CD14-positive monocyte (primary cell): ENCODE measurements at regions not wholly inside any gene's neighbourhood (a gene's known extent, or its start where the extent isn't known, plus 50 kb on each side); places are given as distances from the start of the nearest gene placed in this dataset.

Experiments used
- DNase-seq, 3 donors: peaks; one replicate each; pipeline ENCODE4 v3.0.0-alpha.2; 2011 to 2022
- H2AFZ ChIP-seq: 2 replicates; pipeline ENCODE4 v1.6.0; 2012; ENCODE audit warnings: mild to moderate bottlenecking, low read depth, low read length, inconsistent platforms; ENCODE audit not compliant: insufficient read depth, poor library complexity, severe bottlenecking
- H3K27ac ChIP-seq, 2 donors: 1 replicate in 1 of 2; 2 replicates in 1 of 2; pipeline ENCODE4 v1.5.1; 2012 to 2013; ENCODE audit warnings: low read length in 2 of 2, control low read depth in 1 of 2, inconsistent platforms in 1 of 2, low read depth in 1 of 2, mild to moderate bottlenecking in 1 of 2
- H3K27me3 ChIP-seq, 2 donors: one replicate each; pipeline versions ENCODE4 v1.6.0 to v1.6.1; 2011 to 2013; ENCODE audit warnings: low read length in 2 of 2; ENCODE audit not compliant: control insufficient read depth in 2 of 2, insufficient read depth in 2 of 2
- H3K36me3 ChIP-seq, 2 donors: replicated peaks in 1 of 2; 1 replicate in 1 of 2; 2 replicates in 1 of 2; pipeline versions ENCODE4 v1.5.1 to v1.6.1; 2012 to 2013; ENCODE audit warnings: low read length in 2 of 2, control low read depth in 1 of 2, inconsistent platforms in 1 of 2, mild to moderate bottlenecking in 1 of 2; ENCODE audit not compliant: insufficient read depth in 2 of 2, control insufficient read depth in 1 of 2
- H3K4me1 ChIP-seq, 2 donors: 1 replicate in 1 of 2; 2 replicates in 1 of 2; pipeline versions ENCODE4 v1.5.1 to v1.6.1; 2012 to 2013; ENCODE audit warnings: low read length in 2 of 2, control low read depth in 1 of 2, inconsistent platforms in 1 of 2, mild to moderate bottlenecking in 1 of 2, moderate library complexity in 1 of 2; ENCODE audit not compliant: insufficient read depth in 2 of 2, control insufficient read depth in 1 of 2
- H3K4me2 ChIP-seq: replicated peaks from 2 replicates; pipeline ENCODE3; 2012; ENCODE audit warnings: low read length, moderate library complexity, mild to moderate bottlenecking; ENCODE audit not compliant: poor library complexity, severe bottlenecking; ENCODE audit errors: extremely low read depth
- H3K4me3 ChIP-seq, 3 experiments: fragments of 200-600 bp in 1 of 3; sonication (generic) in 1 of 3; replicated peaks in 1 of 3; 1 replicate in 2 of 3; 2 replicates in 1 of 3; pipeline ENCODE4 v1.5.1; 2011 to 2013; ENCODE audit warnings: low read length in 3 of 3, mild to moderate bottlenecking in 3 of 3, control low read depth in 2 of 3, low read depth in 2 of 3, inconsistent platforms in 1 of 3, moderate library complexity in 1 of 3
- H3K79me2 ChIP-seq: 2 replicates; pipeline ENCODE4 v1.6.0; 2012; ENCODE audit warnings: mild to moderate bottlenecking, control low read depth, inconsistent platforms, low read length, moderate library complexity; ENCODE audit not compliant: insufficient read depth
- H3K9ac ChIP-seq: 2 replicates; pipeline ENCODE4 v1.6.0; 2017; ENCODE audit warnings: low read length, mild to moderate bottlenecking; ENCODE audit not compliant: insufficient read depth, poor library complexity, severe bottlenecking
- H3K9me3 ChIP-seq, 2 donors: replicated peaks in 1 of 2; 1 replicate in 1 of 2; 2 replicates in 1 of 2; pipeline versions ENCODE4 v1.5.1 to v1.6.1; 2012 to 2013; ENCODE audit warnings: low read length in 2 of 2, control low read depth in 1 of 2; ENCODE audit not compliant: control insufficient read depth in 1 of 2, insufficient read depth in 1 of 2
- H4K20me1 ChIP-seq: 2 replicates; pipeline ENCODE4 v1.6.0; 2012; ENCODE audit warnings: mild to moderate bottlenecking, low read length, control low read depth, moderate library complexity; ENCODE audit not compliant: insufficient read depth
- H3K27ac Mint-ChIP-seq, 7 donors: one replicate each; pipeline ENCODE4 v1.8.0; 2020; ENCODE audit warnings: mild to moderate bottlenecking in 7 of 7, mixed read lengths in 7 of 7, moderate library complexity in 6 of 7, inconsistent platforms in 2 of 7
- H3K27me3 Mint-ChIP-seq, 3 donors: one replicate each; pipeline ENCODE4 v1.8.0; 2021 to 2022; ENCODE audit warnings: low read depth in 3 of 3, mild to moderate bottlenecking in 3 of 3, mixed read lengths in 3 of 3, moderate library complexity in 3 of 3, inconsistent platforms in 1 of 3
- H3K36me3 Mint-ChIP-seq, 2 donors: one replicate each; pipeline ENCODE4 v1.8.0; 2020; ENCODE audit warnings: mixed read lengths in 2 of 2, inconsistent platforms in 1 of 2, mild to moderate bottlenecking in 1 of 2
- H3K4me1 Mint-ChIP-seq: one replicate; pipeline ENCODE4 v1.8.0; 2020; ENCODE audit warnings: mild to moderate bottlenecking, mixed read lengths
- H3K4me3 Mint-ChIP-seq, 2 donors: one replicate each; pipeline ENCODE4 v1.8.0; 2020; ENCODE audit warnings: mild to moderate bottlenecking in 2 of 2, mixed read lengths in 2 of 2, moderate library complexity in 1 of 2
- H3K9me3 Mint-ChIP-seq, 7 donors: one replicate each; pipeline ENCODE4 v1.8.0; 2020 to 2022; ENCODE audit warnings: mixed read lengths in 7 of 7, mild to moderate bottlenecking in 6 of 7, moderate library complexity in 6 of 7, inconsistent platforms in 2 of 7
- CTCF ChIP-seq: fragments of 200-600 bp; IDR thresholded peaks from one replicate; pipeline ENCODE4 v1.8.0; 2022; ENCODE audit warnings: antibody characterized with exemption, mild to moderate bottlenecking
- WGBS: methylation state at CpG from one replicate; pipeline ENCODE4 v1.1.5; 2013; ENCODE audit warnings: missing lambda C conversion rate; ENCODE audit not compliant: insufficient coverage; 5-methylcytosine and 5-hydroxymethylcytosine counted together
- intact Hi-C, 2 donors: fragments of 100-400 bp; cut with micrococcal nuclease; formaldehyde crosslinking; loops; one replicate each; pipeline versions ENCODE4 v1.15.0 to v1.15.1; 2023

GRCh38 chr2:221322741-221323140, 249.4 kb downstream of the EPHA4 start:
- no peaks in the 10 kb centered on the region for H3K27me3 ChIP-seq
- Mint-ChIP-seq H3K4me1 (no peaks in the 10 kb centered on the region), H3K27me3 (peaks cover 0 to 1% (median 0%) of the 10 kb centered on the region in 3 donors), H3K4me3 (no peak overlapping the region), H3K27ac (no peak overlapping the region), H3K36me3 (no peaks in the 10 kb centered on the region), H3K9me3 (peaks cover 0 to 9% (median 7%) of the 10 kb centered on the region in 7 donors)
- H3K36me3 ChIP-seq, result no peaks in the 10 kb centered on the region
- no peak for TF ChIP-seq CTCF
- no peaks in the 10 kb centered on the region for H4K20me1 ChIP-seq
- DNase-seq, result no peak
- H3K9me3 ChIP-seq, result no peaks in the 10 kb centered on the region
- WGBS, result no CpG with 5 or more reads among the region's 5 CpGs
- intact Hi-C loops, result no loop called here
- no peak overlapping the region for H3K9ac ChIP-seq
- no peaks in the 10 kb centered on the region for H3K79me2 ChIP-seq
- no peak overlapping the region for H3K27ac ChIP-seq
- H3K4me3 ChIP-seq, result no peak overlapping the region
- H3K4me2 ChIP-seq, result no peak overlapping the region
- no peak overlapping the region for H2AFZ ChIP-seq
- H3K4me1 ChIP-seq, result no peaks in the 10 kb centered on the region

- TF ChIP-seq CTCF, result no peak
- H3K36me3 ChIP-seq, result no peaks in the 10 kb centered on the region
- H2AFZ ChIP-seq, result no peak overlapping the region
- no peak overlapping the region for H3K4me3 Mint-ChIP-seq
- H3K9me3 ChIP-seq, result no peaks in the 10 kb centered on the region
- no peak overlapping the region for H3K4me2 ChIP-seq
- no peak for DNase-seq
- H3K27me3 Mint-ChIP-seq, result peaks cover 0 to 1% (median 0%) of the 10 kb centered on the region in 3 donors
- no peak overlapping the region for H3K27ac ChIP-seq
- no peaks in the 10 kb centered on the region for H3K4me1 ChIP-seq
- no peaks in the 10 kb centered on the region for H3K36me3 Mint-ChIP-seq
- H3K4me3 ChIP-seq, result no peak overlapping the region
- WGBS, result 0% methylated on average over 1 of the region's 2 CpGs
- no peak overlapping the region for H3K9ac ChIP-seq
- intact Hi-C loops, result no loop called here
- no peaks in the 10 kb centered on the region for H4K20me1 ChIP-seq
- no peaks in the 10 kb centered on the region for H3K4me1 Mint-ChIP-seq
- peaks cover 0 to 14% (median 7%) of the 10 kb centered on the region in 7 donors for H3K9me3 Mint-ChIP-seq
- no peaks in the 10 kb centered on the region for H3K79me2 ChIP-seq
- H3K27me3 ChIP-seq, result no peaks in the 10 kb centered on the region
- no peak overlapping the region for H3K27ac Mint-ChIP-seq
These were observed 248.6 kb downstream of the EPHA4 start for GRCh38 chr2:221323513-221323912.
